Activated CD4-positive, alpha-beta T cell treated with anti-CD3 and anti-CD28 coated beads for 24 hours (primary cell): ENCODE measurements at regions not wholly inside any gene's neighbourhood (a gene's known extent, or its start where the extent isn't known, plus 50 kb on each side); places are given as distances from the start of the nearest gene placed in this dataset.
"Not testable (repeated sequence)": the region's sequence is repeated elsewhere in the genome, so short reads cannot be mapped to it uniquely, and the experiment has no call there.

ENCODE experiments used
- DNase-seq, 2 donors: peaks; one replicate each; pipeline ENCODE4 v3.0.0-alpha.2; 2020; ENCODE audit warnings: low read depth in 2 of 2

DNA sequence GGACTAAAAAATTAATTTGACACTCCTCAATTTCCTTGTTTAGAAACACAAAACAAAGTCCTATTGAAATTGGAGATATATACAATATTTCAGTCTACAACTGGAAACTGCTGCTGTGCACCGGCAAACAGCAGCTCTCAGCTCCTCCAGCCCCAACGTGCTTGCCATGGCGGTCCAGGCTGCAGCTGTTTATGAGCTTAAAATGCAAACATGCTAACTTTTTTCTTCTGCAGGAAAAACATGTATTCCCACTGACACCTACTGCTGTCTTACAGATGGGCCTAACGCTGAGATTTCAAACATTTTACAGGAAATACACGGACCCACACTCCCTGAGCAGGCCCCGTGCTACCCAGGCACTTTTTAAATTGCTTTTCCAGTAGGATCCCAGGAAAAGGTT lies 195.5 kb downstream of the BCL11A start:
- DNase-seq: no peak

- DNase-seq: no peak
Observed at GRCh38 chr2:60356346-60356745, 197.1 kb downstream of the BCL11A start.

- DNase-seq: no peak
Observed at GRCh38 chr2:60355849-60356261, 197.6 kb downstream of the BCL11A start.

DNA sequence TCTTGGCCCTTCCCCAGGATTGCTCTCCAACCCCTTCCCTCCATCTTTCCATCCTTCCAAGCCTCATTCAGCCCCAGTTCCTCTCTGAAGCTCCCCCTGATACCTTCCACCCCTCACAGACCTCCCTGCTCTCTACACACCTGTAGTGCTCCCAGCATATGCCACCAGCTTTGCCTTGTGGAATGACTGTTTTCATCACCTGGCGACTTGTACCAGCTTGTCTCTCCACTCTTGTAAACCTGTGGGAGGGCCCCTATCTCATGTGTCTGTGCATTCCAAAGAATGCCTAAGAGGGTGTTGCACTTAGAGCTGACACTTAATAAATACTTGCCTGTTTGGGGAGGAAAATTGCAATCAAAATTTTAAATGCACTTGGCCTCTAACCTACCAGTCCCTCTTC lies 198.7 kb downstream of the BCL11A start:
- DNase-seq: no peak

GRCh38 chr2:60353863-60354262 lies 199.6 kb downstream of the BCL11A start:
- DNase-seq: no peak

GRCh38 chr2:60353406-60353800 lies 200.1 kb downstream of the BCL11A start:
- no peak for DNase-seq

DNA sequence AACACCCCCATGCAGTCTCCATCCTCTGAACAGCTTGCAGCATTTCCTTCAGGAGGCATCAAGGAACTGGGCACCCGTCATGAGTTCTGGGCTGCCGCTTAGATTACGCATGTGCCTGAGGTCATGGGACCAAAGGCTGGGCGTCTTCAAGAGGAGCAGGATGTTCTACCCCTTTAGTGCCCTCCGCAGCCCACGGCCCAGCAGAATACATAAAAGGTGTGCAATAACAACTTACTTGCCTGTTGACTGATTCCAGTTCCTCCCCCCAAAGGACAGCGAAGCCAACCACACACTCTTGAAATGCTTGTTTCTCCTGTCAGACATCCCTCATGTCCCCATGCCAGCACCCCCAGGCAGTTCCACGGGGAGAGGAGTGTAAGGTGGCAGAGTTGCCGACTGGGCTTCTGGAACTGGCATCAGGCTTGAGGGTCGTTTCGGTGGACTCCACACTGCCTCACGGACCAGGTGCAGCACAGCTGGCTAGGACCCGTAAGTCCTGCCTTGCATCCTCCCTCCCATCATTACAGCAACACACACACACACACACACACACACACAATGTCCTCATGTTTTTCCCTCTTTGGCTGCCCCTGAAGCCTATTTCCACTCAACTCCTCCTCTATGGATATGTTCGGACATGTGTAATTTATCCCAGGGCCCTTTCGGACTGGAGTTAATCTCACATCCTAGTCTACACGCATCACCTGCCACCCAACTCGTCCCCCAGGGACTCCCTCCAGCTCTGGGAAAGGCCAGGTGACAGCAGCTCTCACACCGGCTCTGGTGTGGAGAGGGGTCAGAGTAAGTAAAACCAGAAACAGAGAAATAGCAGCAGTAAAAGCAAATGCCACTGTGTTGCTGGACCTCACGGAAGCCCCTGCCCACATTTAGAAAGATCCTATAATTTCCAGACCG lies 200.7 kb downstream of the BCL11A start:
- DNase-seq: no peak

DNA sequence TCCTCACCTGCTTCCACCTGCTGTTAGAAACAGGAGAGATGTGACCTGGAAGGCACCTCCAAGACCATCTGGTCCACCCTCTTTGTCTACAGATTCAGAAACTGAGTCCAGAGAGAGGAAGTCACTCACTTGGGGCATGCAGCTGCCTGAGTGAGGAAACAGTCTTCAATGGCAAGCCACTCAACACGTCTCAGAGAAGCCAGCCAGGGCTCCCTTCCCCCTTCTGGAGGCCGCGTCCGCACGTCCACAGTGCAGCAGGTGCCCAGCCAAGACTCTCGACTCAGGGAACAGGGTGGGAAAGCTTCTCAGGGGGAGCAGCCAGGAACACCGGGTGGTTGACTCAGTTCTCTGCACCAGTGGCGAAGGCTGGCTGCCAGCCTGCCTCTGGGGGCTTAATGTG lies 201.7 kb downstream of the BCL11A start:
- no peak for DNase-seq

- DNase-seq: no peak
Observed at GRCh38 chr2:60351321-60351720, 202.1 kb downstream of the BCL11A start.

DNA sequence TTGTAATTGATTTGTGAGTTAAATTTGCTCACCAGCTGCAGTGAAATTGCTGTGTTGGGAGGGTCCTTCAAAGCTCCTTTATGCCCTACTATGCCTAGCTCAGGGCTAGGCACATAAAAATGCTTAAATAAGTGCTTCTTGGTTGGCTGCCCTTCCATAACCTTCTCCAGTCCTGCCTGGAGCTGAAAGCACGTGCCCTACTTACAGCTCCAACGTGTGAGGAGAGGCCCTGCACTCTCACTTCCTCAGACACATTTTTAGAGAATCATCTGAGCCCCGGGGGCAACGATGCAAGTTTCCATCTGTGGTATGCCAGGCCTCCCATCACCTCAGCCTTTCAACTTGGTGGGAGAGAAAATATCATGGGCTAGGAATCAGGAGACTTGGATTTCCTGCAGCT lies 202.7 kb downstream of the BCL11A start:
- no peak for DNase-seq

GRCh38 chr2:60347781-60348180 lies 205.7 kb downstream of the BCL11A start:
- no peak for DNase-seq

- DNase-seq: not testable (repeated sequence)
Observed at GRCh38 chr2:60342491-60342890, 211.0 kb downstream of the BCL11A start.

DNA sequence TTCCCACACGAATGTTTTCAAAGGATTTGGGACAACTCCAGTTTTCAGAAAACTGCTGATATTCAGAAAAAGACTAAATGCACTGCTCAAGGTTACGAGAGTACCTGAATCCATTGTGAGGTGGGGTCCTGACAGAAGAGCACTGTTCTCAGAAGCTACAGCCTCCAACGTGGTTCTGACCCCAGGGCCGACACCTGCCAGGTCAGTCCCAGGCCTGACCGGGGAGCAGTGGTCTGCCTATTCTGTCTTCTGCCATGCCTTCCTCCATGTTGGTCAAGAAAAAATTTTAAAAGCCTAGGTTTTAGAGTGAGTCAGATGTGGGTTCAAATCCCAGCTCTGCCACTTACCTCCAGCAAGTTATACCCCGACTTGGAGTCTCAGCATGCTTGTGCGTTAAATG lies 212.3 kb downstream of the BCL11A start:
- DNase-seq: no peak

DNA sequence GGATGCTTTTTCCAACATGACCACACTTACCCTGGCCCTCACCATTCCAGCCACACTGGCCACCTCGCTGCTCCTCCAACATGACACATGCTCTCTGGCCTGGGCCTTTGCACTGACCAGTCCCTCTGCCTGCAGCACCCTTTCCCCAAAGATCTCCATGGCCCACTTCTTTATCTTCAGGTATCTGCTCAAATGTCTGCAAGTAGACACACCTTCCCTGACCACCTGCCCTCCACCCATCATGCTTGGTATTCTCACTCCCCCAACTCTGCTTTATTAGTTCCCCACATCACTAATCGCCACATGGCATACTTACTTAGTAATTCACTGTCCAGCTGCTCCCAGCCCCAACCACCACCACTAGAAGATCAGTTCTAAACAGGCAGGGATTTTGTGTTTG lies 214.2 kb downstream of the BCL11A start:
- DNase-seq: no peak

DNA sequence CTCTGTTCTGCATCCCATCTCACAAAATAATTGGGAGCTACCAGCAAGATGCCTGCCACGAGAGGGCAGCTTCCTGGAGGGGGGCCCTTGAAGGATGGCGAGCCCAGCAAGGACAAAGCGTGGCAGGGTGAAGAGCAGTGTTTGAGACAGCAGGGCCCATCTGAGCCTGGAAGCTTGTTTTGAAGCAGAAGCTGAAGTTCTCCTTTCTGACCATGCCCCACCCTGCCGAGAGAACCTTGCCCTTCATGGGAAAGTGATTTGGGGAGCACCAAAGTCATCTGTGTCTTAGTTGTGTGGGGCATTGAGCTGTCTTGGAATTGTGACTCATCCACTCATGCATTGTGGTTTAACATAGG lies 216.3 kb downstream of the BCL11A start:
- no peak for DNase-seq

DNA sequence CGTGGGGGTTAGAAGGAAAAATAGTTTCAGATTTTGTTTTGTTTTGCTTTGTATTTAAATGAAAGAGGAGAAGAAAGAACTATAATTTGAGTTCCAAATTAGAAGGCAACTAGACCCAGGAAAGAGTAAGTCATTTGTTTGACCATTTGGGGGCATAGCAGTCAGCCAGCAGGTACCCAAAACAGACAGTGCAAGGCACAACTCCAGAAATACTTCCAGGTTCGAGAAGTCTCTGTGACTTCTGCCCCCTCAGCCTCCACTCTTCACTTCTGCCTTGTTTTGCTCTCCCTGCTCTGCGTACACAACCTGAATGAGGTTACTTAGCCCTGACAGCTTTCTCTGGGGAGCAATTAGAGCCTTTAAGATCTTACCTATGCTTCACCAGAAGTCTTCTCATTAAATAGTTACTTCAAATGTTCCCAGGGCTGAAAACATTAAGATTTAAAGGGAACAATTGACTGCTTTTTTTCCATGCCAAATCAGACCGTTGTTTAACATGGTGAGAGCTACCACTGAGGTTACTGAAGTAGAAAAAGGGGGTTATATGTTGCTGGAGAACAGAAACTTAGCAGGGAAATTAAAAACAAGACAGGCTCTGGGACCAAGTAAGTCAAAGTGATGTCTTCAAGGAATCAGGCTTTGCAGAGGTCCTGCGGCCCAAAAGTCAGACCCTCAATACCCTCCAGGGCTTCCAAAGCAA lies 216.9 kb downstream of the BCL11A start:
- no peak for DNase-seq

GRCh38 chr2:60335533-60336237 lies 217.8 kb downstream of the BCL11A start:
- no peak for DNase-seq

DNA sequence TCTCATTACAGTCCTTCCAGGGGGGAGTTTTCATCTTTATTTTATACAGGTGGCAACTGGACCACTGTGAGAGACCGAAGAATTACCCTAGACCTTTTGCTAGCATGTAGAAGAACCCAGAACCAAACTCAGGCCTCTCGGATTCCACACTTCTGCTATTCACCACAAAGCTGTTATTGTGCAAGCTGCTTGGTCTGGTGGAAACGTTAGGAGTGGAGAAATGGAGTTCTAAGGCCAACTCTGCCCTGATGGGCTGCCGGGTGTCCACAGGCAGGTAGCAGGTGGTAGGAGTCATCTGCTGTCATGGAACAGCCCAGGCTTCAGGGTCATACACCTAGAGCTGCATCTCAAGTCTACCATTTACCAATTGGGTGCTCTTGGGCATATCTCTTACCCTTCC lies 218.8 kb downstream of the BCL11A start:
- no peak for DNase-seq

- DNase-seq: no peak
Observed at GRCh38 chr2:60333264-60333663, 220.2 kb downstream of the BCL11A start.

- no peak for DNase-seq
Observed at GRCh38 chr2:60331115-60331809, 222.2 kb downstream of the BCL11A start.

- no peak for DNase-seq
Observed at GRCh38 chr2:60329225-60329624, 224.2 kb downstream of the BCL11A start.

DNA sequence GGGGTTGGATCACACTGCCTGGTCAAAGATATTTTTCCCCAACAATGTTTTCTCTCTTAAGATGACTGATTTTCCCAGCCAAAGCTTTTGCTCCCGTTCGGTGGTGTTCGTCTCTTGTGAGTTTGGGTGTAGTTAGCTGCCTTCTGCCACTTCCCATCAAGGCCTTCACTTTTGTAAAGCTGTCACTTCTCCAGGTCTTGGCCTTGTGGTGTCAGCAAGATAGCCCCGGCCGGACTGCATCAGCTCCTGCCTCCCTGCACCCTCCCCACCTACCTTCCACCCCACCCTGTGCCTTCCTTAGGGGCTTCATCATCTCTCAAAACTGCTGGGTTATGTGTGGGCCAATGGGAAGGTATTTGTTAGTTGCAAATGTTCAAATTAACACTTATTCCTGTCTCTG lies 228.9 kb downstream of the BCL11A start:
- DNase-seq: no peak
